Epidermal melanocyte (primary cell): ENCODE measurements at regions not wholly inside any gene's neighbourhood (a gene's known extent, or its start where the extent isn't known, plus 50 kb on each side); places are given as distances from the start of the nearest gene placed in this dataset.

Experiments used
- DNase-seq: peaks from one replicate; pipeline ENCODE4 v3.0.0; 2011; ENCODE audit warnings: low spot score; ENCODE audit not compliant: insufficient read length

DNA sequence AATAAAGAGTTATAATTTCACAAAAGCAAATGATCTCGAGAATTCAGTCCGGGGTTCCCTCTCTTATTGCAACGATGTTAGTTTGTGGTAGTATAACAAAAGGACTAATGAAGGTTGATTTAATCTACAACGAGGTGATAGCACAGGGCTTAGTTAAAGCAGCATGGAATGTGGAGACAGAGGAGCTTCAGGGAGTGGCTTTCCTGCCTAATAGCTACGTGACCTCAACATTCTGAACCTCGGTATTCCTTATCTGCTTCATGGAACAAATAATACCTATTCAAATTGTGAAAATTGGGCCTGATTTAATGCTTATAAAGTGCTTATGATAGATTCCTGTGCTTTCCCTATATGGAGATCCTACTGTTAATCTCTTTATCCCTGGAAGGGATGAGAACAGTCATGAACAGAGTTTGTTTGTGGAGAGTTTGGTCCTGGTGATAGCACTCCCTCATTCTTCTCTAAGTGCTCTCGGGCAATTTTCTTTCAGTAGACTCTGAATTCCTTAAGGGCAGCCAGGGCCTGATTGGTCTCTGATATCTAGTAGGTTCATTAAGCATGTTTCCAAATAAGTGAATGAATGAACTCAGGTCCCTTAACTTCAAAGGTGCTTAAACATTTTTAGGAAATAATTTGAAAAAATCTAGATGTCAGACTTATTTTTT lies 104.1 kb upstream of the TUT7 start:
- no peak for DNase-seq

DNA sequence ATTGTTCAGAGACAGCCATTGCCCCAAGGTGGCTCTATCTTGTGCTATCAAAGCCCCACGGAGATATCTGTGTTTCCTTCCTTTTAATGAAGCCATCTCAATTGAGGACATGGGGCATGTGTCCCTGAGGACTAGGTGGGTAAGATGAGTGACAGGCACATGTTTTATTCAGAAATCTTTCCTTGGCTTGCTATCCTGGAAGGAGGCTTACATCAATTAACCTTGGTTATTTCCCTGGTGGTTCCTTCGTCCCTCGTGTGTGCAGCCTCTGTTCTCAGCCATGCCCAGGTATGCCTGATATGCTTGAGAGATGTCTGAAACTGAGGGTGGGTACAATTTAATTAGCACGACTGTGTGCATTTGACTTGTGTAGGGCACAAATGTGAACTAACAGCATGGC lies 102.2 kb upstream of the TUT7 start:
- DNase-seq, result no peak

DNA sequence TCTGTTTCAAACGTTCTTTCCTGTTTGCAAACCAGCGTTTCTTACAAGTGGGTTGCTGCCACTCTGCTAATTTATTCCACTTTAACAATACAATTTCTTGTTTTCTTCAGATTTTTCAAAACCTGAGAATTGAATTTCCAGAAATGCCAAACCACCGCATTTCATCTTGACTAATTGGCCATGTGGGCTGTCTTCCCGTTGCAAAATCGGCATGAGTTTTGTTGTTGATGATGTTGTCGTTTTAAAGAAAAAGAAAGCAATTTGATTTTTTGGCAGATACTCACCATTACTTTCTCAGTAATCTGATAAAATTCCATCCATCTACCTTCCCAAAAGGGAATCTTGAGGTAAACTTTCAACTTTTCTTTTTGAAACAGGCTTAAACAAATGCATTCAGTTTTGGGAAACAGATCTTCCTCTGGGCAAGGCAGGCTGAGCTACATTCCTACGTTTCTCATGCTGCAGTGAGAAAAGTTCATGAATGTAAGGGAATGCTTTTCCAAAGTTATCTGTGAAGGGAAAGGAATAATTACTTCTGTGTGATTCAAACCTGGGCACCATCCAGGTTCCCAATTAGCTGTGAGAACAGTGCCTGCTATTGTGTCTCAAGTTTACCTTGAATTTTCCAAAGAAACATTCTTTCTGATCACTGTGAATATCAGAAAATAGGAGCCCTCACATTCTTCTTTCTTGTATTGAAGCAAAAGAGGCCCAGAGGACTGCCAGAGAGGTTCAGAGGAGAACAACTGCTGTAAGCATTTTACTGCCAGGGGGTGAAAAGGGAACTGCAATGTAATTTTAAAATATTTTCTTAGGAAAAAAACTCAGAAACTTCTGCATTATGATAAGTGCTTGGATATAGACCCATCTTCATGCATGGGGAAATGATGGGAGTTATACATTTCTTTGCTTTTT lies 100.7 kb upstream of the TUT7 start:
- no peak for DNase-seq

DNA sequence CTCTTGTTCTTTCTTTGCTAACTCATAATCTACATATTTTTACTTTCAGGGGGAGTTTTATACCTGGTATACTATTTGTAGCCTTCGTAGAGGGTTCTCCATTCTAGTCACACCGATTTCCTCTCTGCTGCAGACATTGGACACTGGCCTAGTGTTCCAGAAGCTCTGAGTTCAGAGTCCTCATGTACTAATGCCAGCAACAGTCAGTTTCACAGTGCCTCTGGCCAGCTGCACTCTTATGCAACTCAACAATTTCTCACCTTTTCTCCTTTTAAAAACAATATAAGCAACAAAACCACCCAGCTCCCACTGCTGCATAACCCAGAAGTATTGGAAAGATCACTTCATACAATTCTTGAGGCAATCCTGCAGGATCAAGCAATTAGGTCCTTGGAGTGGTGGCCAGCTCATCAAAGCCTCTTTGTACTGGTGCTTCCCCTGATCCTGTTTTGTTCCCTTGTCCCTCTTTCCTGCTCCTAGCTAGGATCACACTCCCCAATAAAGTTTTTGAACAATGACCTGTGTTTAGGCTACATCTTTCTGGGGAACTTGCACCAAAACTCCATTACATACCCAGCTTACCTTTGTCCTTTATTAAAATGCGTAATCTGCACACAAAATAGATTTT lies 98.1 kb upstream of the TUT7 start:
- no peak for DNase-seq

DNA sequence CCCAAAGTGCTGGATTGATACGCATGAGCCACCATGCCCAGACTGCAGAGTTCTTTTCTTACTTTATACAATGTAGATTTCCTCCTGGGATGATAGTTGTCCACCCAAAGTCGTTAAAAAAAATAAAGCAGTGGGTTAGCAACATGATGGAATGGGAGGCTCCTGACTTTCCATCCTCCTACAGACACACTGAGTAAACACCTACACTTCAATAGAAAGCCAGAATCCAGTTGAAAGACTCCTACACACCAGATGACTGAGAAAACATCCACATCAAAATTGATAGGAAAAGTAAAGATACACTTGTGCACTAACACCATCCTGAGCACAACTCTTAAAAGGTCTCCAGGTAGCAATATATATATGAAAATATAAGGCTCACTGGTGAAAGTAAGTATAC lies 95.0 kb upstream of the TUT7 start:
- DNase-seq, result no peak

DNA sequence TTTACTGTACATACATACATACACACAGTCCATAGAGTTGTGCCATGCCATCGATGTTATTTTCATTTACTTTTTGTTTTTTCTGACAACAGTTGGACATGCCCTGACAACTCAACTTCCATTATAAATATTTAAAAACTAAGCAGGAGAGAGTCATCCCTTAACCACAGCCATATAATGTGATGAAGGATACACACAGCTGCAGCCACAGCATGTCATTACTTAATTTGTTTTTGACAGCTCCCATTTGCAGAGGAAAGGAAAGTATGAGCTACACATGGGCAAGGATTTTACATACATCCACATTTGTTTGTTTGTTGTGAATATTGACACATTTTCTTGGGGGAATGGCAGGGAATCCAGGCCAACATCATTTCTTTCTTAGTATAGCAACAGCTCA lies 91.5 kb upstream of the TUT7 start:
- DNase-seq, result no peak

DNA sequence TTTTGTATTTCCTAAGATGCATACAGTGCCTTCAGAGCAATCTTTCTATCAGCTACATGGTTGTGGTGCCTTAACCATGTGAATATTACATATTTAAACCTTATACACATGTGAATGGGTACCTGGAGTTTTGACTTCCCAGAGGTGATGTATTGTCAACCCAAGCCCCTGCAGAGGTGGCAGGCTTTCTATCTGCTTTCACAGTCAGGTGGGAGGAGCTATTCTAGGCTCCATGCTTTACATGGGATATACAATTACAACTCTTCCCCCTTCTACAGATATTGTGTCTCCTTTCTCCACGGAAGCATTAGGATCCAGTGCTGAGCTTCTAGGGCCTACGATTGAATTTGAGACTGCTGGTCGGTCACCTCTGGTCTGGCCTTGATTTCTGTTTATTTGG lies 89.8 kb upstream of the TUT7 start:
- DNase-seq, result no peak

DNA sequence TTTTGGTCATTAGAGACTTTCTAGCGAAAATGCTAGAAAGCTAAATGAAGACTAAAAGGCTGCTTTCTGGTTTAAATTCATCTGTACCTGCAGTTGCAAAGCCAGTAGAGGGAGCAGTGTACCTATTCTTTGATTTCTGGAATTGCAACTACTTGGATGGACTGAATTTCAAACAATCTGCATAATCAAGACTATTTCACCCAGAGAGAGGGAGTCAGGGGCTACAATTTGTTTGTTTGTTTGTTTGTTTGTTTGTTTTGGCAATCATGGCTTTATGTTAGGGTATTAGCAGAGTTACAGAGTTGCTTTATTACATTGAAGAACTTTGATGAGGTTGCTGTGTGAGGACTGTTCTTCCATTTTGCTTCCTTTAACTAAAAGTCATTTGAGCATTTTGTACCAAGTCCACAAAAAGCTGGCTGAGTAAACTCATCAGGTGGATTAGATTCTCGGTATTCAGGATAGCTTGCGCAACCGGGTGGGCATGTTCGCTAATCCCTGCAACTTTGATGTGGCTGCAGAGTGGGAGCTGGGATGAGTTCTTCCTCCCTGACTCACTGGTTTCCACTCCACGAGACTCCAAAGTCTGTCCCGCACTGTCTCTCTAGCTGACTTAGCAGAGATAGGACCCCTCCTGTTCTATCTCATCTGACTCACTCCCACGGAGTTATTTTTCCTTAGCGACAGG lies 80.0 kb upstream of the TUT7 start:
- peak; percentile 40 for DNase-seq

DNA sequence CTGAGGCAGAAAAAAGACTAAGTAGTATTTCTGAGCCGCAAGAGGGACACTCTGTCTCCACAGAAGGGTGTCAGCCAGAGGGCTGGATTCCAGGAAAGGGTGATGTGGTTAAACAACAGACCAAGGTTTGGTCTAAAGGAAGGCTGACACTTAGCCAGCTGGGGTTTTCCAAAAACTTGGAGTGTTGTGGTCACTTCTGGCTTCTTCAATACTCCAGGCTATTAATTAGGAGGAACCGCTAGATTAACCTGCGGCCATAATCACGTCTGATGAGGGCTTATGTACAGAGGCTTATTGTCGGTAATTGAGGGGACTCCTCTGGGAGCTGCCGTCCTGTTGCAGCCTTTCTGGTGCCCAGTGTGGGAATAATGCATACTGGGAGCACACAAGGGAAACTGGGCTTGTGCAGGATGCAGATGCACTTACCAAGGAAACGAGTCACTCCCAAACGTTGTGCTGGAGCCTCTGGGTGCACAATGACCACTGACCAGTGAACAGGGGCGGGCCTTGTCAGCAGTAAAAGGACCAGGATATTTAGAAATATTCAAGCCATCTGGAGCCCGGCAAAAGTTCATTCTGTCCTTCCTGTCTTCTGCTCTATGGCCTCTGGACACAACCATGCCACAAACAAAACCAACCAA lies 70.2 kb upstream of the TUT7 start:
- no peak for DNase-seq

DNA sequence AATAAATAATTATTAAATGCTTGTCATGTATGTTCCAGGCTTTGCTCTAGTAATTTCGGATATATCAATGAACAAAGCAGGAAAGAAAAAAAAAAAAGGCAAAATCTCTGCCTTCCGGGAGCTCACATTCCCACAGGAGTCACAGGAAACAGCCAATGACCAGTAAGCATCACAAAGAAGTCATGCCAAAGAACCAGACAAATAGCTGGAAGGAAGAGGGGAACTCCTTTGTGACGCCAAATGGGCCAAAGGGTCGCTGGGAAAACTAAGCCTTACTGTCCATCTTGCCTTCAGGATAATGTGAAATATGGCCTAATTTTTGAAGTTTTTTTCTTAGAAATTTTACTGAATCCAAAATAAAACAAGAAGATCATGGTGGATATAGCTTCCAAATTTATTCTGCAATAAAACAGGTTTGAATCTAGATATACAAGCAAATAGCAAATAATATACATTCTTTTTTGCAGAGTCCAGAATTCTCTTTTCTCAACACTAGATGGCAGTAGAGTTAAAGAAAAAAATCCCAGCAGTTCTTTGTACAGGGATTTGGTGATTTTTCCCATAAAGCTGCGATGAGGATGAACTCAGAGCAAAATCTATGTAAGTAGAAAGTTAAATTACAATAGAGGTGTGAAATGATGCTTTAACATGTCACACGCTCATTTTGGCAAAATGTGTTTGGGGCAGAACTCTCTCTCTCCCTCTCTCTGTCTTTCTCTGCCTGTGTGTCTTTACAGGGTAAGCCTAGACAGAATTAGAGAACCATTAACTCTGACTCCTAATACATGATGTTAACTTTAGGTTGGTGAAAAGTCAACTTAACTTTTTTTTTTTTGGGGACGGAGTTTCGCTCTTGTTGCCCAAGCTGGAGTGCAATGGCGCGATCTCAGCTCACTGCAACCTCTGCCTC lies 60.0 kb upstream of the TUT7 start:
- peak; percentile 54 for DNase-seq

DNA sequence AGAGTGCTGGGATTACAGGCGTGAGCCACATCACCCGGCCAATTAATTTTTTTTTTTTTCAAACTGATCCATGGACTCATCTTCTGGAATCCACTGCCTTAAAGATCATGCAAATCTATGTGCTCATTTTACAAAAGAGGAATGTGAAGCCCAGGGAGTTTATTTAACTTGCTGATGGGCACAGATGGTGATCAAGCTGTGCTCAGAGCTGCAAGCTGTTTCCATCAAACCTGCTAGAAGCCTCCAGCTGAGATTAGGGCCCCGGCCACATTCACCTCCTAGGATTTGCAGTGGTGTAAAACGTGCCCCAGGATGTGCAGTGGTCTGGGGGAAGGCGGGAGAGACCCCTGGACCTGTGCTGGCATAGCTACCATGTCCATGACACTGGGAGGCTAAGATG lies 56.1 kb upstream of the TUT7 start:
- no peak for DNase-seq

DNA sequence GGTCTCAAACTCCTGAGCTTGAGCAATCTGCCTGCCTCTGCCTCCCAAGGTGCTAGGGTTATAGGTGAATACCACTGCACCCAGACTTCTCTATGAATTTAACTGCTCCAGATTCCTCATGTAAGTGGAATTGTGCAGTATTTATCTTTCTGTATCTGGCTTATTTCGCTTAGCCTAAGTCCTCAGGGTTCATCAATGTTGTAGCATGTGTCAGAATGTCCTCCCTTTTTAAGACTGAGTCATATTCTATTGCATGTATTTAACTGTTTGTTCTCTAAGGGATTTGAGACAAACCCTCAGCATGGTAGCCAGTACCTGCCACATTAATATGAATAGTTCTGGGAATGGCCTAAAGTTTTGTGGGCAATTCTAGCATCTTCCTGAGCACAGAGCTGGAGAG lies 53.9 kb upstream of the TUT7 start:
- no peak for DNase-seq

DNA sequence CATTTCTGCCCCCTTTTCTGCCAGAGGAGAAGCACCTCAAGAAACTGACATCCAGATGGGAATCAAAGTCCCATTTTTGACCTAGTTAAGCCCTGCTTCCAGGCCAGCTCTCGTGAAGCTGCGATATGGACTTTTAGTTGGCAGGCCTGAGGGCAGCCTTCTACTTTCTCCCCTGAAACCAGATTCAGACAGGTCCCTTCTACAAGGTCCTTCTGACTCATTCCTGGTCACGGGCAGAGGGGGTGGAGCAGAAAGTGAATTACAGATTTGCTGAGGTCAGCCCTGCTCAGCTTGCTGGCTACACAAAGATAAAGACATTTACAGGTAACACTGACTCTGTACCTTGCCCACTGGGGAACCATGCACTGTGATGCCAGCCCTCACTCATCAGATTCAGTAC lies 52.8 kb upstream of the TUT7 start:
- DNase-seq, result no peak

DNA sequence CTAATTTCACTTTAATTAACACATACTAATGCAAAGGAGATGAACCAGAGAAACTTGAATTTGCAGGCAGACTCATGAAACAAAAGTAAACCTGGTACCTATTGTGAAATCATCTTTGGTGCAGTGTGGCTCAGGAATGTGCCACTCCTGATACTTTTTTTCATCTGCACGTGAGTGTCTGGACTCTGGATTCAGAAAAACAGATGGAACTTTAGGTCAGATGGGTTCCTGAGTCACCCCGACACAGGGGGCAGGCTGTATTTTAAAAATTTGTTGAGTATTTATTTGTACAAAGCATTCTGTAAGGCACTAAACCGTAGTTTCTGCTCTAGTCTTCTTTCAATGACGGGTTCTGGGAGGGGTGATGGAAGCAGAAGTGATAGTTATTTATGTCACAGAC lies 52.2 kb upstream of the TUT7 start:
- DNase-seq, result no peak

DNA sequence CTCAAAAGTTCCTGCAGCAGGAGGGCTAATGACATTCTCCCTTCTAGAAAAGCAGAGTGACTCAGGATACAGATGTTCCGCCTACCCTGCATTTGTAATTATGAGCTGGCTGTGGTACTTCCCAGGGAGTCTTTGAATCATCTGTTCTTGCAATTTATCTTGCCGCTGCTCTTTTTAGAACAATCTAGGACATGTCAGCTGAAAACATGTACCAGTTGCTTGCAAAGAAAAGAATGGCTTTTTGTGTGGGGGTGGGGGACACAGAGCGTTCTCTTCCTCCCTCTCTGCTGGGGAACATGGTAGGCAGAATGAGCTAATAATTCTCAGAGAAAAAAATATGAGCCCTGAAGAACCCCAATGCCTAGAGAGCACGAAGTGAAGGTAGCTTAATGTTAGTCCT lies 51.7 kb upstream of the TUT7 start:
- peak; percentile 44 for DNase-seq

DNA sequence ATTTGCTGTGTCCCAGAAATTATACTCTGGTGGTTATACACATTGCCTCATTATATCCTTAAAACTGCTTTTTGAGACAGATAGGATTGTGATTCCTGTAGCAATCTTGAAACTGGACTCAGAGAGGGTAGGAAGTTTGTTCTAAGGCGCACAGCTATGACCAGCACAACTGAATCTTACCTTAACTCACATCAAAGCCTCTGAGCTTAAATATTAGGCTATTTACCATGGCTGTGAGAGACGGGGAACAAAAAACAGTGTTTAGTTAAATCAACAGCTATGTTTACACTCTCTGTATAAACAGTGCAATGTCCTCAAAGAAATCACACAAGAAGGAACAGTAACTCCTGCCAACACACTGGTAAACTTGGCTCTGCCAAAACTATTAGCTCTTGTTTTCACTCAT lies 50.9 kb upstream of the TUT7 start:
- DNase-seq, result no peak
